Nephron (organoid): ENCODE measurements at regions not wholly inside any gene's neighbourhood (a gene's known extent, or its start where the extent isn't known, plus 50 kb on each side); places are given as distances from the start of the nearest gene placed in this dataset.

Source experiments
- H3K27ac Mint-ChIP-seq, 3 experiments: 2 replicates each; pipeline ENCODE4 v1.8.0; 2020; ENCODE audit warnings: mixed read lengths in 3 of 3, mild to moderate bottlenecking in 2 of 3, moderate library complexity in 1 of 3
- H3K27me3 Mint-ChIP-seq: 2 replicates; pipeline ENCODE4 v1.8.0; 2021; ENCODE audit warnings: low read depth, mild to moderate bottlenecking, moderate library complexity, mixed read lengths
- H3K36me3 Mint-ChIP-seq: 2 replicates; pipeline ENCODE4 v1.8.0; 2020; ENCODE audit warnings: low read depth, mixed read lengths
- H3K4me1 Mint-ChIP-seq: 2 replicates; pipeline ENCODE4 v1.8.0; 2020; ENCODE audit warnings: mixed read lengths
- H3K4me3 Mint-ChIP-seq, 3 experiments: 2 replicates each; pipeline ENCODE4 v1.8.0; 2020; ENCODE audit warnings: mild to moderate bottlenecking in 3 of 3, mixed read lengths in 3 of 3, moderate library complexity in 2 of 3
- H3K9me3 Mint-ChIP-seq: 2 replicates; pipeline ENCODE4 v1.8.0; 2020; ENCODE audit warnings: mixed read lengths
- TF ChIP-seq, protein P1 (sequence below), 3 experiments: fragments of 200-600 bp; sonication (generic); IDR thresholded peaks; one replicate each; pipeline ENCODE4 v1.5.0; 2021; ENCODE audit warnings: antibody characterized with exemption in 3 of 3; ENCODE audit not compliant: unreplicated experiment in 3 of 3

DNA sequence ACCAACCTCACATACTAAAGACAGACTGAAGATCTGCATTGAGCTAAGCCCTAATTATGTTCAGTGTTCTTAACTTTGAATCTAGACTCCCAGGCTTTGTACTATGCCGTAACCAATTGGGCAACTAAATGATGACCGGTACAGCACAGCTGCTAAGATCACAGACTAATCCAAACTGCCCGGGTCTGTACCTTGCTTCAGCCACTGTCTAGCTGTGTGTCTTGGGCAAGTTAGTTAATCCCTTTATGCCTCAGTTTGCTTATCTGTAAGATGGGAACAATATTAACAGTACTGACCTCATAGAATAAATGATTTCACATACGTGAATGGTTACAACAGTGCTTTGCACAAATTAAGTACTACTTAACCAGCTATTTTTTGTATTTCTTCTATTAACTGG is 205.8 kb upstream of the NFE2L3 start:
- Mint-ChIP-seq H3K9me3 (no peaks in the 10 kb centered on the region), H3K27me3 (no peaks in the 10 kb centered on the region), H3K36me3 (no peaks in the 10 kb centered on the region), H3K27ac (no peak overlapping the region), H3K4me1 (peaks cover 39% of the 10 kb centered on the region), H3K4me3 (no peak overlapping the region)
- TF ChIP-seq, protein P1, sequence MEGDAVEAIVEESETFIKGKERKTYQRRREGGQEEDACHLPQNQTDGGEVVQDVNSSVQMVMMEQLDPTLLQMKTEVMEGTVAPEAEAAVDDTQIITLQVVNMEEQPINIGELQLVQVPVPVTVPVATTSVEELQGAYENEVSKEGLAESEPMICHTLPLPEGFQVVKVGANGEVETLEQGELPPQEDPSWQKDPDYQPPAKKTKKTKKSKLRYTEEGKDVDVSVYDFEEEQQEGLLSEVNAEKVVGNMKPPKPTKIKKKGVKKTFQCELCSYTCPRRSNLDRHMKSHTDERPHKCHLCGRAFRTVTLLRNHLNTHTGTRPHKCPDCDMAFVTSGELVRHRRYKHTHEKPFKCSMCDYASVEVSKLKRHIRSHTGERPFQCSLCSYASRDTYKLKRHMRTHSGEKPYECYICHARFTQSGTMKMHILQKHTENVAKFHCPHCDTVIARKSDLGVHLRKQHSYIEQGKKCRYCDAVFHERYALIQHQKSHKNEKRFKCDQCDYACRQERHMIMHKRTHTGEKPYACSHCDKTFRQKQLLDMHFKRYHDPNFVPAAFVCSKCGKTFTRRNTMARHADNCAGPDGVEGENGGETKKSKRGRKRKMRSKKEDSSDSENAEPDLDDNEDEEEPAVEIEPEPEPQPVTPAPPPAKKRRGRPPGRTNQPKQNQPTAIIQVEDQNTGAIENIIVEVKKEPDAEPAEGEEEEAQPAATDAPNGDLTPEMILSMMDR (IDR thresholded peaks at IDR 0.05; ENCODE audit: unreplicated experiment in 3 of 3) = no peak

DNA sequence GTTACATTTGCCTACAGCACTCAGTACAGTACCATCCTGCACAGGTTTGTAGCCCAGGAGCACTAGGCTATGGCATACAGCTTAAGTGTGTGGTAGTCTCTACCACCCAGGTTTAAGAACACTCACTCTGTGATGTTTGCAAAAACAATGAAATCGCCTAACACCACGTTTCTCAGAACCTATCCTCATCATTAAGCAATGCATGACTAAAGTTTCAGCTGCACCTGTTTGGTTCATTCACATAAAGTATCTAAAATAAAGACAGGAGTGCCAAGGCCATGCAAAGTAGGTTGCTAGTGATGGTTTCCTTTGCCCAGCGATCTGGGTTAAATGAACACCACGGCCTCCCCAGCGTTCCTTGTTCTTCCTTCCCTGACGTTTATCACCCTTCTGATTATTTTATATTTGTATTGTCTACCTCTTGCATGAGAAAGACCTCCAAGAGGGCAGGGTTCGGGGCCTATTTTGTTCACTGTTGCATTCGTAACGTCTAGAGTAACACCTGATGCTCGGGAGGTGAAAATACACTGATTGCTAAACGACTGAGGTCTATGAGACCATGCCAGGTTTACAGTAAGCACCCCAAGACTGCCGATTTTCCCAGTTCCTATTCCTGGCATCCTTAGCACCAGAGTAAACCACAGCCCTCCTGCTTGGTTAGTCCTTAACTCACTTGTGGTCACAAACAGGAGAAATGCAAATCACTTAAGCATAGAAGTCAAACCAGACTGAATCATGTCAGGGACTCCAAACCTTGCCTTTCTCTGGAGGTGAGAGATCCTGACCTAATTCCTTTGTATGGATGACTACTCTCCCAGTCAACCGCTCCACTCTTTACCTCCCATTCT is 204.1 kb upstream of the NFE2L3 start:
- Mint-ChIP-seq H3K27me3 (no peaks in the 10 kb centered on the region), H3K36me3 (no peaks in the 10 kb centered on the region), H3K4me3 (no peak overlapping the region), H3K9me3 (no peaks in the 10 kb centered on the region), H3K27ac (no peak overlapping the region), H3K4me1 (peaks cover 44% of the 10 kb centered on the region)
- TF ChIP-seq, protein P1 (IDR thresholded peaks at IDR 0.05; ENCODE audit: unreplicated experiment in 3 of 3) = no peak

DNA sequence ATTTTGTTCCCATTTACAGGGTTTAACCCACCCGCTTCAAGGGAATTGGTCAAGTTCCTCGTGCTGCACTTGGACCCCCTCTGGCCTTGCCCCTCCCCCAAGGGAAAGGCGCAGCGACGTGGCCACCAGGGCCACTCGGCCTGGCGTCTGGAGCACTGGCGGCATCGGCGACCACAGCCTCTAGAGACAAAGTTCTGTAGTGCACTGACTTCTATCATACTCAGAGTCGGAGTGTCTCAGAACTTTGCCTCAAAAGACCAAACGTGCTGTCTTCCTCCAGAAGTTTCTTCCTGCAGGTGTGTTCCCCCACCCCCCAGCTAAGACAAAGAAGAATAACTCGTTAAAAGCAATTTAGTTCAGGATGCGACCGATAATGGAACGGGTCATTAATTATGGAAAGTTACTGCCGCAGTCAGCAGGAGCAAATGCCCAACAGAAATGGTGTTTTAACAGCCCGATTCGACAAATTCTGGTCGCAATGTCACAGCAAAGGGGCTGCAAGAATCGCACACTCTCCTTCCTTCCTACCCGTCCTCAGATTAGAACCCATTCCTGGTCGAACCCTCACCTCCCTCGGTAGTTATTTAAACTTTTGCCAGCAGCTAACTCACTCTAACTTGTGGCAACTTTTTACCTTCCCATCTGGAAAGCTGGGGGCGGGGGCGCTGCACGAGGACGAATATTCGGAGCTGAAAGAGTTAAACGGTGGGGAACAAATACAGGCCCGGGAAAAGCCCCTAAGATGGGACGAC is 202.1 kb upstream of the NFE2L3 start:
- Mint-ChIP-seq H3K4me3 (peak overlapping the region; percentile 99 to 100 (median 99)), H3K27me3 (no peaks in the 10 kb centered on the region), H3K27ac (peak overlapping the region; percentile 81 to 99 (median 95)), H3K9me3 (no peaks in the 10 kb centered on the region), H3K36me3 (no peaks in the 10 kb centered on the region), H3K4me1 (peaks cover 42% of the 10 kb centered on the region)
- TF ChIP-seq, protein P1 (IDR thresholded peaks at IDR 0.05; ENCODE audit: unreplicated experiment in 3 of 3) = peak in 1 of 3 experiments; percentile 38

DNA sequence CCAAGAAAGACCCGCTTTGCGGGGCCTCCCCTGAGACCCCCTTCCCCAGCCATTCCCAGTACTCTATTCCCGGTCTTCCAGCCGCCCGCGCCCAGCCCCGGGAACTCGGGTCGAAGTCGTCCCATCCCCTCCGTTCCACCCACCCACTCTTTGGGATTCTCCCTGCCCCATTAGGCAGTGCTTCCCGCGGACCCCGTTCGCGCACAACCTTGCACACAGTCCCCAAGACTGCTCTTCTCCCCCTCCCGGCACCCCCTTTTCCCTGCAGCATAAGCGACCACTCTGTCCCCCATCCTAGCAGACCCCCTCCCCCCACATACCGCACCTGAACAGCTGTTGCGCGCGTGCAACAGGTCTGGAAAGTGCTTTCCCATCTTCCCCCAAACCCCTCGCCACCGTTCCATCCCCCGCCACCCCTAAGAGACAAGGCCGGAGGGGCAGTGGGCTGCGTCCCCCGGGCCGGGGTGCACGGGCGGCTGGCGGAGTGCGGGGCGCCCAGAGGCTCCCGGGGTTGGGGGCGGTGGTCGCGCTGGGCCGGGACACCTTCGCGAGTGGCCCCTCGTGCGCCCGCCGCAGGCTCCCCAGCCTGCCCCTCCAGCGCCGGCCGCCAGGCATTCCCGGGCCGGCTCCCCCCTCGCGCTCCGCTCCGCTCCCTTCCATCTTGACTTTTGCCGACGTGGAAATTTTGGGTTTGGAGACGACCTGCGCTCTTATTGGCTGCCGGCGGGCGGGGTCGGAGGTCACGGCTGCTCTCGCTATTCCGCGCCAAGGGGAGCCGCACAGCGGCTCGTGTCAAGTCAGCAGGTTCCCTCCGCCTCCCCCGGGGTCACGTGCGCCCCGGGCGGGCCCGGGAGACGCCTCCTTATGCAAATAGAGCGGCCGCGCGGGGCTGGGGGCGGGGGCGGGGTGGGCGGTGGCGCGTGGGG is 201.2 kb upstream of the NFE2L3 start:
- Mint-ChIP-seq H3K27me3 (no peaks in the 10 kb centered on the region), H3K27ac (peak overlapping the region; percentile 81 to 99 (median 95)), H3K4me3 (peak overlapping the region; percentile 99 to 100 (median 99)), H3K36me3 (no peaks in the 10 kb centered on the region), H3K9me3 (no peaks in the 10 kb centered on the region), H3K4me1 (peaks cover 33% of the 10 kb centered on the region)
- TF ChIP-seq, protein P1 (IDR thresholded peaks at IDR 0.05; ENCODE audit: unreplicated experiment in 3 of 3) = no peak

DNA sequence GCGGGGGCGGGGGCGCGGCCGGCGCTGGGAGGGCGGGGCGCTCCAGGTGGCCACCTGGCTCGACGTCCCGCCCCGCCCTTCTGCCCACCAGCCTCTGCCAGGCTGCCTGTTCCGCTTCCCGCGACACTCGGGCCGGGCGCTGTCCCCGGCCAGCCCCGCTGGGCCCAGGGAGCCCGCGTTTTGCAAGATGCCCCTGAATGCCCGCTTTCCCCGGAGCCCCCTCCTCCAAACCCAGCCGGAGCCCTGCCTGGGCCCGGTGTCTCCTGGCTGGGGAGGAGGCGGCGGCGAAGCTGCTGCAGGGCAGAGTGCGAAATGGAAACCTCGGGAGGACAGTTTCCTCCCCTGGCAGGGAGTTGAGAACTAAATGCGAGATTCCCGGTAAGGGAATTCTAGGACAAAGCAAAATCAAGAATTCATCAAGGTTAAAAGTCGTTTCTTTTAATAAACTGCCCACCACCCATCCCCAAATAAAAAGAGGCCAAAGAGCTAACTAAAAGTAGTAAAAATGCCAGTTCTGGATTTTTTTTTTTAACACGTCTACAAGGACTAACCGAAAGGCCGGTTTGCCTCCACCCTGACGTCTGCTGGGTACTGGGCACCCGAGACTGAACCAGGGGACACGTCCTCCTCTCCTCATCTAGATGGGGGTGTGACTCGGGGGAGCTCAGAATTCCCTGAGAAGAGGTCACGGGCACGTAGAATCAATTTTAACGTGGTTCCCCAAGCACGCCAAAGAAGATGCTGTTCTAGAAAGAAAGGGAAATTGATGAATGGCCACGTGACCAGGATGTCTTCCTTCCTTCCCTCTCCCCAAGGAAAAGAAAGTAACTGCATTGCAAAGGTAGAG is 200.4 kb upstream of the NFE2L3 start:
- H3K4me3 Mint-ChIP-seq = peak overlapping the region; percentile 78 to 87 (median 86)
- peaks cover 29% of the 10 kb centered on the region for H3K4me1 Mint-ChIP-seq
- no peaks in the 10 kb centered on the region for H3K9me3 Mint-ChIP-seq
- H3K36me3 Mint-ChIP-seq = no peaks in the 10 kb centered on the region
- TF ChIP-seq, protein P1 (IDR thresholded peaks at IDR 0.05; ENCODE audit: unreplicated experiment in 3 of 3) = no peak
- H3K27ac Mint-ChIP-seq = peak overlapping the region; percentile 65 to 93 (median 81)
- no peaks in the 10 kb centered on the region for H3K27me3 Mint-ChIP-seq
